ENCODE measurements at regions not wholly inside any gene's neighbourhood (a gene's known extent, or its start where the extent isn't known, plus 50 kb on each side); places are given as distances from the start of the nearest gene placed in this dataset.

DNA sequence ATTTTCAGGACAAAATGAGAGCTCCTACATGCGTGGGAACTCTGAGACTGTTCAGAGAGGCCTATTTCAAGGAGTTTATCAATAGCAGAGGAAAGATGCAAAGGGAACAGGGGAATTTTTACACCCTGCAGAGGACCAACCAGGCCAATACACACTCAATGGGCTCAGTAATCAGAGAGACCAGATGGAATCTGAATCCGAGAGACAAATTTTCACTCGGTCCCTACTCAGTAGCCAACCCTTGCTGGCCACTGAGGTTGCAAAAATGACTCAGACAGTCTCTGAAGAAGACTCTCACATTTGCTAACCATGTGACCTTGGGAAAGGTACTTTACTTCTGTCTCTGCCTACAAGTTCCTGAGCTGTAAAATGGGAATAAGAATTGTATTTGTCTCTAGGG is 479.4 kb downstream of the CDK5RAP2 start:
- Histone ChIP-seq H3K4me3 (ENCODE audit: low read depth, low read length) (no peak overlapping the region), H3K27ac (no peak overlapping the region), H3K9me3 (ENCODE audit: severe bottlenecking) (no peaks in the 10 kb centered on the region), H3K27me3 (ENCODE audit: insufficient read depth, low read depth, severe bottlenecking) (no peaks in the 10 kb centered on the region), H3K36me3 (no peaks in the 10 kb centered on the region)
- TF ChIP-seq, protein P1, sequence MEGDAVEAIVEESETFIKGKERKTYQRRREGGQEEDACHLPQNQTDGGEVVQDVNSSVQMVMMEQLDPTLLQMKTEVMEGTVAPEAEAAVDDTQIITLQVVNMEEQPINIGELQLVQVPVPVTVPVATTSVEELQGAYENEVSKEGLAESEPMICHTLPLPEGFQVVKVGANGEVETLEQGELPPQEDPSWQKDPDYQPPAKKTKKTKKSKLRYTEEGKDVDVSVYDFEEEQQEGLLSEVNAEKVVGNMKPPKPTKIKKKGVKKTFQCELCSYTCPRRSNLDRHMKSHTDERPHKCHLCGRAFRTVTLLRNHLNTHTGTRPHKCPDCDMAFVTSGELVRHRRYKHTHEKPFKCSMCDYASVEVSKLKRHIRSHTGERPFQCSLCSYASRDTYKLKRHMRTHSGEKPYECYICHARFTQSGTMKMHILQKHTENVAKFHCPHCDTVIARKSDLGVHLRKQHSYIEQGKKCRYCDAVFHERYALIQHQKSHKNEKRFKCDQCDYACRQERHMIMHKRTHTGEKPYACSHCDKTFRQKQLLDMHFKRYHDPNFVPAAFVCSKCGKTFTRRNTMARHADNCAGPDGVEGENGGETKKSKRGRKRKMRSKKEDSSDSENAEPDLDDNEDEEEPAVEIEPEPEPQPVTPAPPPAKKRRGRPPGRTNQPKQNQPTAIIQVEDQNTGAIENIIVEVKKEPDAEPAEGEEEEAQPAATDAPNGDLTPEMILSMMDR (IDR thresholded peaks at IDR 0.05; ENCODE audit: low read depth, low read length), result no peak
- no peak for DNase-seq

DNA sequence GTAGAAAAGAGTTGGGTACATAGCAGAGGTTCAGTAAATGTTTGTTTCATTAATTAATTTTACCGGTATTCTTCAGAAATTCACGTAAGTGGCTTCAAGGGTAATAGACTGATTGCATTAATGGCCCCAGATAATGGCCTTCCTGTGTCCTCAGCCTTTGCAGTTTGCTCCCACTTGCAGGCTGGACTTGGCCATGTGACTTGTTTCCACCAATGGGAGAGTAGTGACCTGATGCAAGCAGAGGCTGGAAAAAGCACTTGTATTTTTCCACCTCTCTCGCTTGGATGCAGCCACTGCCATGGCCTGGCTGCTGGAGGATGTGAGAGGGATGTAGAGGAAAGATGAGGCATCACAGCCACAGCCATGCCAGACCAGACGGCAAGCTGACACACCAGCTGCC is 480.9 kb downstream of the CDK5RAP2 start:
- Histone ChIP-seq H3K4me3 (ENCODE audit: low read depth, low read length) (no peak overlapping the region), H3K27me3 (ENCODE audit: insufficient read depth, low read depth, severe bottlenecking) (no peaks in the 10 kb centered on the region), H3K27ac (no peak overlapping the region), H3K9me3 (ENCODE audit: severe bottlenecking) (no peaks in the 10 kb centered on the region), H3K36me3 (no peaks in the 10 kb centered on the region)
- TF ChIP-seq, protein P1 (IDR thresholded peaks at IDR 0.05; ENCODE audit: low read depth, low read length), result no peak
- DNase-seq, result no peak

DNA sequence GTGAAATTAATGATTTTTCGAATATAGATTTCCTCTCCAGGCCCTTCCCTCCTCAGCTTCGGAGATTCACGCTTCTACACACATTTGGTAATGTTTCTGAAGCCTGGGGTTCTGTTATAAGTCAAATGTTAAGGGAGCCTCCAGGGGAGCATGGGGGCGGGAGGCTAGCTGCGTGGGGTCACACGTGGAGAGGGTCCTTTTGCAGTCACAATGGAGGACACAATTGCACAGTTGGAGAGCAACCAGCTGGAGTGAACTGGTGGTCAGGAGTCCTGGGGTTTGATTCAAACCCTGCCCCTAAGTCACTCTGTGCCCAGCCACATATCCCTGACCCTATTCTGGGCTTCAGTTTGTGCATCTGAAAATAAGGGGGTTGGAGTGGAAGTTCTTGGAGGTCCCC is 481.4 kb downstream of the CDK5RAP2 start:
- Histone ChIP-seq H3K36me3 (no peaks in the 10 kb centered on the region), H3K27me3 (ENCODE audit: insufficient read depth, low read depth, severe bottlenecking) (no peaks in the 10 kb centered on the region), H3K4me3 (ENCODE audit: low read depth, low read length) (no peak overlapping the region), H3K9me3 (ENCODE audit: severe bottlenecking) (no peaks in the 10 kb centered on the region), H3K27ac (no peak overlapping the region)
- no peak for DNase-seq
- TF ChIP-seq, protein P1 (IDR thresholded peaks at IDR 0.05; ENCODE audit: low read depth, low read length), result no peak

DNA sequence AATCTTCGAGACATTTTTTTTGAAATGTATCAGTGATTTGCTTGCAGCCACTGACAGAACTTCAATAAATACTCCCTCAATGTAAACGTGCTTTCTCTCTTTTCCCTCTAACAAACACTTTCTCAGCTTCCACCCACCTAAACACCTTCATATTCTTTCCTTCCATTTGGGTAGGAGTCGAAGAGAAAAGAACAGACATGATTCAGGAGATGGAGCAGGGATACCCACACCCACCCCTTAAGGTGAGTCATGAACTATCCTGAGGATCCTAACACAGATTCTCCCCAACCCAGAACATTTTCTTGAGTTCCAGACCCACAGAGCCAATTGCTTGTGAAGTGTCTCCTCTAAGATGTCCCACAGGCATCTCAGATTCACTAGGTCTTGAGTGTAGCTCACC is 488.8 kb downstream of the CDK5RAP2 start:
- Histone ChIP-seq H3K9me3 (ENCODE audit: severe bottlenecking) (peaks cover 3% of the 10 kb centered on the region), H3K27ac (no peak overlapping the region), H3K4me3 (ENCODE audit: low read depth, low read length) (no peak overlapping the region), H3K36me3 (no peaks in the 10 kb centered on the region), H3K27me3 (ENCODE audit: insufficient read depth, low read depth, severe bottlenecking) (peaks cover 3% of the 10 kb centered on the region)
- no peak for DNase-seq
- TF ChIP-seq, protein P1 (IDR thresholded peaks at IDR 0.05; ENCODE audit: low read depth, low read length), result no peak

DNA sequence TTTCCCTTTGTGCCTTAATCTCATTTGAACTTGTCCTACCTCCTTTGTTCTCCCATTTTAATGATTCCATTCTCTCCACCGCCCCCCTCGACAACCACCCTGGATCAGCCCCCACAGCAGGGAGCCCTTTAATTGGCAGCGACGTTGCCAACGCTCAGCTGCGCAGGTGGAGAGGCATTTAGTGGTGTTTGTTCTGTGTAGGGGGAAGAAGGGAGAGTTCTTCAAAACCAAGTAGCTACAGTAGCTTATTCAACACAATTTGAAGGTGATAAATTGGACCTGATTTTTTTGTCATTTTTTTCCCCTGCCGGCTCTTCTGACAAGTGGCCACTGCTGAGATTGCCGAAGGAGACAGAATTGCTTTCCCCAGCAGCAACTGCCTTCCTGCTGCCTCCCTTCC is 499.1 kb downstream of the CDK5RAP2 start:
- Histone ChIP-seq H3K4me3 (ENCODE audit: low read depth, low read length) (no peak overlapping the region), H3K27ac (no peak overlapping the region), H3K9me3 (ENCODE audit: severe bottlenecking) (peaks cover 4% of the 10 kb centered on the region), H3K27me3 (ENCODE audit: insufficient read depth, low read depth, severe bottlenecking) (no peaks in the 10 kb centered on the region), H3K36me3 (no peaks in the 10 kb centered on the region)
- no peak for DNase-seq
- TF ChIP-seq, protein P1 (IDR thresholded peaks at IDR 0.05; ENCODE audit: low read depth, low read length), result no peak

DNA sequence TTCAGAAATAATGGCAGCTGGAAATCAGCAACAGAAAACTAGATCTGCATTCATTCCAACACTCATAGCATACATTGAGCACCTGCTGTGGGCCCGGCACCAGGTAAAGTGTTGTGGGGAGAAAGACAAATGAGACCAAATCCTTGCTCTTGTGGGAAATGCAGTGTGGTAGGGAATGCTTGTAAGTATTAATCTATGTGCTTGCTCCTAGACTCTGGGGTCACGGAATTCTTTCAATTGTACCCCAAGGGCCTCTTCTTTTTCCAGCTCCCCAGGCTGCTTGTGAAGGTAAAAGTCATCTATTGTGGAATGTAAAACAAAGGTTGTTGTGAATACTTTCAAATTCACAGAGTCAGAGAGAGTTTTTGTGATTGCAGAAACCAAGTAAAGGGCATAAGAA is 501.9 kb downstream of the CDK5RAP2 start:
- TF ChIP-seq, protein P1 (IDR thresholded peaks at IDR 0.05; ENCODE audit: low read depth, low read length), result no peak
- H3K27ac ChIP-seq, result no peak overlapping the region
- no peak overlapping the region for H3K4me3 ChIP-seq (ENCODE audit: low read depth, low read length)
- no peaks in the 10 kb centered on the region for H3K9me3 ChIP-seq (ENCODE audit: severe bottlenecking)
- H3K27me3 ChIP-seq (ENCODE audit: insufficient read depth, low read depth, severe bottlenecking), result no peaks in the 10 kb centered on the region
- DNase-seq, result no peak
- no peaks in the 10 kb centered on the region for H3K36me3 ChIP-seq
